Body of pancreas (tissue), 4 donors: ENCODE measurements at regions not wholly inside any gene's neighbourhood (a gene's known extent, or its start where the extent isn't known, plus 50 kb on each side); places are given as distances from the start of the nearest gene placed in this dataset.

ENCODE experiments used
- CTCF ChIP-seq, 7 experiments: fragments of 450-650 bp in 4 of 7; fragments of 200-600 bp in 3 of 7; sonication (generic) in 3 of 7; IDR thresholded peaks; one replicate each; pipeline ENCODE4 v1.5.1; 2016 to 2019; ENCODE audit warnings: antibody characterized with exemption in 7 of 7
- POLR2A ChIP-seq, 3 donors: fragments of 450-650 bp; IDR thresholded peaks; one replicate each; pipeline ENCODE4 v1.6.1; 2016; ENCODE audit warnings: antibody characterized with exemption in 3 of 3, mild to moderate bottlenecking in 2 of 3

GRCh38 chr13:53342623-53343360, 314.2 kb downstream of the OLFM4 start:
- no peak for TF ChIP-seq CTCF (IDR thresholded peaks at IDR 0.05)
- TF ChIP-seq POLR2A (IDR thresholded peaks at IDR 0.05): no peak
